Daoy (cell line): ENCODE measurements at regions not wholly inside any gene's neighbourhood (a gene's known extent, or its start where the extent isn't known, plus 50 kb on each side); places are given as distances from the start of the nearest gene placed in this dataset.
"Not testable (repeated sequence)": the region's sequence is repeated elsewhere in the genome, so short reads cannot be mapped to it uniquely, and the experiment has no call there.

Experiments
- DNase-seq: peaks from one replicate; pipeline ENCODE4 v3.0.0-alpha.2; 2015; ENCODE audit warnings: low read depth

DNA sequence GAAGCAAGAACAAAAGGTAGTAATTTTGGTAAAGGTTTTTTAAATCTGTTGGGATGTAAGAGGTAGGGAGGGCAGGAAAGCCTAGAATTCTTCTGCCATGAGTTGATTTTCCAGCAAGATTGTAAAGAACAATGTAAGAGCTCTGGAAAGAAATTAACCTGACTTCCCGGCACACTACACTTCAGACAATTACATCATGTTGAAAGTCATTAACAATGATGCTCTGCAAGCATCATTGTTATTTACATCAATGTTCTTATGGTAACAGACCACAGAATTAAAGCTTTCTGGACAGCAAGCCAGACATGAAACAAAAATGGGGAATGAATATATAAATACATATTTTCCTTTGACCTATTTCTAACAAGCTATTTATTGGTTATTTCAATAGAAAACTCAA lies 342.2 kb downstream of the CEP170 start:
- DNase-seq, result not testable (repeated sequence)

DNA sequence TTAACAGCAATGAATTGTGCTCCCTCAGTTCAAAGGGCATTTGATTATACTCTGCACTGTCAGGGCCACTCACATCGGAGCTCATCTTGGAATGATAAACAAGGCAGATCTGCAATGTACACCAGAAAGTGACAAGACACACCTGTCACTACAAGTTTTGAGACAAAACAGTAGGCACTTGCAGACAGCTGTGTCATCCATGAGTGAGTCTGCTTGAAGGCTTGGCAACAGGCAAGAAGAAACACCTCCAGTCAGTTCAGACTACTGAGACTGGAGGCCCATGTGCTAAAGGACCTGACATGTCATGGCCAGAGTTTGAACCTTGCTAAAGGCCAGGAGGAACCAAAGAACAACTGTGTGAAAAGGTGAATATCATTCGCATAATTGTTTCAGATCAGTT lies 354.5 kb downstream of the CEP170 start:
- not testable (repeated sequence) for DNase-seq

DNA sequence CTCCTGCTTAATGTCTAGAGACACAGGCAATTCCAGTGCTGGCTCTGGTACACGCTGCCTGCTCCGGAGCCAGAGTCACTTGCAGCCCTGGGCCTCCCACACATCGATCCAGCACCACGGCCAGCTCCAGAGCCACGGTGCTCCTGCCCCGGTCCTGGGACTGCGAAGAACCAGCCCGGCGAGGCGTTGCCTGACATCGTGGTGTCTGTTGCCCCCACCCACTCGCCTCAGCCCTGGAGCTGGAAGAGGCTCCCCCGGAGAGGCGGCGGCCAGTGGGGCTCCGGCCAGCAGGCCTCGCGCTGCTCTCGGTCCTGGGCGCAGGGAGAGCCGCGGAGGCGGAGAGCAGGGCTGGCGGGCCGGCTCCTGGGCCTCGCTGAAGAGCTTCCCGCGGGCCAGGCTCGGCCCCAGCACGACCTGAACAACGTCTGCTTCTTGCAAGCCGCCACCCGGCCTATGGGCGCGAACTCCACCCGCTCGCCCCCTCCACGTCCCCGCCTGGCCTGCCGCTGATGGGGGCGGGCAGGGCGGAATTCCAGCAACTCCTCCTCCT lies 364.8 kb downstream of the CEP170 start:
- peak; percentile 84 for DNase-seq

GRCh38 chr1:242886137-242886536 lies 361.6 kb upstream of the PLD5 start:
- no peak for DNase-seq

- not testable (repeated sequence) for DNase-seq
Measured at GRCh38 chr1:242880022-242880421, 355.5 kb upstream of the PLD5 start.

GRCh38 chr1:242877743-242878142 lies 353.2 kb upstream of the PLD5 start:
- DNase-seq, result no peak

DNA sequence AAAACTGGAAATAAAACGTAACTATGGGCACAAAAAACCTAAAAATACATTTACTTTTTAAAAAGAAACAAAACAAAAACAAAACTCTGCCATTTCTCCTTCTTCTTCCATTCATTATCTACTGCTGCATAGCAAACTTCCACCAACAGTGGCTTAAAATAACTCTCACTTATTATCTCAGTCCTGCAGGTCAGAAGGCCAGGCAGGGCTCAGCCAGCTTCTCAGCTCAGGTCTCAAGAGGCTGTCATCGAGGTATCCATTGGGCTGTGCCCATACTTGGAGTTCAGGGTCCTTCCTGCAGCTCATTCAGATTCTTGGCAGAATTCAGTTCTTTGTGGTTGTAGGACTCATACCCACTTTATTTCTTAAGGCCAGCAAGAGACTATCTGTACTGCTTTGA lies 352.7 kb upstream of the PLD5 start:
- DNase-seq, result no peak

- DNase-seq, result no peak
Measured at GRCh38 chr1:242876030-242876429, 351.5 kb upstream of the PLD5 start.

GRCh38 chr1:242873661-242874060 lies 349.2 kb upstream of the PLD5 start:
- no peak for DNase-seq

- DNase-seq, result no peak
Measured at GRCh38 chr1:242872521-242872920, 348.0 kb upstream of the PLD5 start.

GRCh38 chr1:242871471-242872030 lies 347.1 kb upstream of the PLD5 start:
- no peak for DNase-seq

DNA sequence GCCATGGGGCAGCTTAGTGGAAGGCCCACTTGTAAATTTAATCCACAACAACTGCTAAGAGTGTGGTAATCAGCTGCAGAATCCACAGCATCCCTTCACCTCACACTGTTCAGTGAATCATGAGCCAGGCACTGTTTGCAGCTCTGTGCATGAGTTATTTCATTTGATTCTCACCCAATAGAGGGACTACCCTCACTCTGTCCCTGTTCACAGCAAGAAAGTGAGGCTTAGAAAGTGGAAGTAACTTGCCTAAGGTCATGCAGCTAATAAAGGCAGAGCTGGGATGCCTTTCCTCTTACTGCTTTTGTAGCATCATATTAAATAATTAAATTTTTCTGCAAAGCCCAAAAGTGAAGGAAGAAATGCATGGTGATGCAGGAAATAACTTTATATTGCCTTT lies 346.5 kb upstream of the PLD5 start:
- DNase-seq, result no peak

DNA sequence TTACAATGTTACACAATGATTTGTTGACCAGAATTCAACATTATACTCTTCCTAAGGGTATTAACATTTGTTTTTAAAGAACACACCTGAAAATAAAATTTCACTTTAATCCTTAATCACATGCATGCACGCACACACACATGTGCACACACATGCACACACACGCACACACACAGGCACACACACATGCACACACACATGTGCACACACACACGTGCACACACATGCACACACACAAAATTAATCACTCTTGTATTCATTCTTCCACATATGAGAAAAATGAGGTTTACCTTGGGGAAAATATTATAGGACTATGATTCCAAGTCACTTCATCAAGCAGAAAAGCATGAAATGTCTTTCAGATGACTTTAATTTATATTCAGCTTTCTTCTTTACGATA lies 331.8 kb upstream of the PLD5 start:
- no peak for DNase-seq

DNA sequence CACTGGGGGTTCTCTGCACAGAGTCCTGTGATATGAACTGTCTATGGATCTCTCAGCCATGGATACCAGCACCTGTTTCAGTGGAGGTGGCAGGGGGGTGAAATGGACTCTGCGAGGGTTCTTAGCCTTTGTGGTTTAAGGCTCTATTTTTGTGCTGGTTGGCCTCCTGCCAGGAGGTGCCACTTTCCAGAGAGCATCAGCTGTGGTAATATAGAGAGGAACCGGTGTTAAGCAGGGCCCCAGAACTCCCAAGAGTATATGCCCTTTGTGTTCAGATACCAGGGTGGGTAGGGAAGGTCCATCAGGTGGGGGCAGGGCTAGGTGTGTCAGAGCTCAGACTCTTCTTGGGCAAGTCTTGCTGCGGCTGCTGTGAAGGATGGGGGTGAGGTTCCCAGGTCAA lies 330.0 kb upstream of the PLD5 start:
- DNase-seq, result no peak

DNA sequence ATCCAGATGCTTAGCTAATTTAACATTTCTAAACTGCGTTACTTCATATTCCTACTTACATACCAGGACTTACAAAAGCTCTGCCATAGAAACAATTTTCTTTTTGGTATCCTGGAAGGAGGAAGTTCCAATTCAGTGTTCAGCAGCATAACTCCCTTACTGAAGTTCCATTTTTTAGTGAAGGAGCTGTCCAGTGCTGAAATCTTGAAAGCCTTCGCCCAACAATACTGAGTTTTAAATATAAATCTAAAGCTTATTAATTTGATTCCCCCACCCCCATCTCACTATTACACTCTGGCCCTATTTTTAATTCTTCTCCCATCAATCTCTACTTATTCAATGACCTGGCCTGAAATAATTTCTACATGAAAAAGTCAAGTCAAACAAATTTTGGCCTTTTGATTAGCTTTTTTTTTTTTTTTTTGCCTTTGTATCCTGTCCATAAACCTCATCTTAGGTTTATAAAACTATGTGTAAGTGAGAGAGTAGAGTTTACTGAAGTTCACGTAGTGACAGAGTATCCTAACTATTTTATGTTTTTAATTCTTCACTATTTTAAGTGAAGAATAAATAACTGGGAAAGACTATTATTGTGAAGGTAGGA lies 323.0 kb upstream of the PLD5 start:
- DNase-seq, result no peak

DNA sequence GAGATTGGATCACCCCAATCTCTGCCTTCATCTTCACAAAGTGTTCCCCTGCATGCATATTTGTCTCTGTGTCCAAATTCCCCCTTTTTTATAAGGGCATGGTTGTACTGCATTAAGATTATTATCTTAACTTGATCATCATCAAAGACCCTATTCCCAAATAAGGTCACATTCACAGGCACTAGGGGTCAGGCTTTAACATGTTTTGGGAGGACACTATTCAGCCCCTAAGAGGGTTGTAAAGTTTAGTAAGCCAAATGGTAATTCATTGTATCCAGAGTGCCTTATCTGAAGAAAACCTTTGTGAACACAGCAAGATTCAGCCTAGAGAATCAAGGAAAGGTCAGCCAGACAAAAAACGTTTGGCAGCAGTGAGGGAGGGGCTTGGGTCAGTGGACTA lies 317.6 kb upstream of the PLD5 start:
- DNase-seq, result no peak

DNA sequence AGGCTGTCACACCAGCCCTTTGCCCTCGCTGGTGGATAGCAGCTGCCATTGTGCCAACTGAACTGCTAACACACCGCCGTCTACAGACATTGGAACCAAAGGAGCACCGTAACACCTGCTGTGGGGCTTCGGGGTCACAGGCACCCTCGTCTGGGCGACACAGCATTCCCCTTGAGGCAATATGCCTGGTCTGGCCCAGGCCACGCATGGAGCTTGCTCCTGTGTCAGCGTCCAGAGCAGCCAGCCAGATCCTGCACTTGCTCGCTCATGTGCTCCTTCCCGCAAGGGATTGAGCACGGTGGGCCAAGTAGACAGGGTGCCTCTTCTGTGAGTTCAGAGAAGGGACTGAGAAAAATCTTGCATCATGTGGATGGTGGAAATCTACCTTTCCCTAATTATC lies 314.6 kb upstream of the PLD5 start:
- DNase-seq, result no peak

DNA sequence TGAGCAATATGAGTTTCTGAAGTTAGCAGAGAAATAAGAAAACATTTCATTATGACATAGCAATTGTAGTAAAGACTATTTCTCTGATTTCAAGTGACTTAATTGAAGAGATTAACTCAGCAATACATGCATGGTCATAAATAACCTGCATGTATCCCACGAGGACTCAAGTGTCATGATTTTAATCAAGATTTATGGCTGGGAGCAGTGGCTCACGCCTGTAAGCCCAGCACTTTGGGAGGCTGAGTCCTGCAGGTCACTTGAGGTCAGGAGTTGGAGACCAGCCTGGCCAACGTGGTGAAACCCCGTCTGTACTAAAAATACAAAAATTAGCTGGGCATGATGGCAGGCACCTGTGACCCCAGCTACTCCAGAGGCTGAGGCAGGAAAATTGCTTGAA lies 311.9 kb upstream of the PLD5 start:
- DNase-seq, result no peak

GRCh38 chr1:242828828-242829227 lies 304.3 kb upstream of the PLD5 start:
- peak; percentile 15 for DNase-seq

GRCh38 chr1:242828199-242828598 lies 303.7 kb upstream of the PLD5 start:
- DNase-seq, result peak; percentile 19

- peak; percentile 48 for DNase-seq
Measured at GRCh38 chr1:242827538-242827937, 303.0 kb upstream of the PLD5 start.

GRCh38 chr1:242826701-242827336 lies 302.3 kb upstream of the PLD5 start:
- peak; percentile 12 for DNase-seq

GRCh38 chr1:242824435-242824834 lies 299.9 kb upstream of the PLD5 start:
- peak; percentile 82 for DNase-seq
